ENCODE measurements at regions not wholly inside any gene's neighbourhood (a gene's known extent, or its start where the extent isn't known, plus 50 kb on each side); places are given as distances from the start of the nearest gene placed in this dataset.

- no peak for DNase-seq (ENCODE audit: extremely low spot score, unreplicated experiment)
- H3K27me3 Mint-ChIP-seq (ENCODE audit: unreplicated experiment) = peaks cover 3% of the 10 kb centered on the region
- no peak overlapping the region for H3K27ac Mint-ChIP-seq (ENCODE audit: unreplicated experiment)
- peaks cover 3% of the 10 kb centered on the region for H3K36me3 Mint-ChIP-seq (ENCODE audit: unreplicated experiment)
- no peak overlapping the region for H3K4me3 Mint-ChIP-seq (ENCODE audit: unreplicated experiment)
- TF ChIP-seq CTCF (IDR thresholded peaks at IDR 0.05) = no peak
- peaks cover 15% of the 10 kb centered on the region for H3K4me1 Mint-ChIP-seq (ENCODE audit: unreplicated experiment)
- peaks cover 13% of the 10 kb centered on the region for H3K9me3 Mint-ChIP-seq (ENCODE audit: unreplicated experiment)
These were observed 213.9 kb upstream of the GULP1 start for GRCh38 chr2:188077757-188078156.

- Mint-ChIP-seq H3K27ac (ENCODE audit: unreplicated experiment) (no peak overlapping the region), H3K27me3 (ENCODE audit: unreplicated experiment) (peaks cover 3% of the 10 kb centered on the region), H3K4me1 (ENCODE audit: unreplicated experiment) (peaks cover 15% of the 10 kb centered on the region), H3K9me3 (ENCODE audit: unreplicated experiment) (peaks cover 8% of the 10 kb centered on the region), H3K36me3 (ENCODE audit: unreplicated experiment) (peaks cover 2% of the 10 kb centered on the region), H3K4me3 (ENCODE audit: unreplicated experiment) (no peak overlapping the region)
- TF ChIP-seq CTCF (IDR thresholded peaks at IDR 0.05) = no peak
- no peak for DNase-seq (ENCODE audit: extremely low spot score, unreplicated experiment)
These were observed 213.1 kb upstream of the GULP1 start for GRCh38 chr2:188078534-188078933.

- Mint-ChIP-seq H3K27ac (ENCODE audit: unreplicated experiment) (peak overlapping the region; percentile 78), H3K27me3 (ENCODE audit: unreplicated experiment) (peaks cover 3% of the 10 kb centered on the region), H3K9me3 (ENCODE audit: unreplicated experiment) (peaks cover 1% of the 10 kb centered on the region), H3K36me3 (ENCODE audit: unreplicated experiment) (no peaks in the 10 kb centered on the region), H3K4me1 (ENCODE audit: unreplicated experiment) (peaks cover 15% of the 10 kb centered on the region), H3K4me3 (ENCODE audit: unreplicated experiment) (no peak overlapping the region)
- DNase-seq (ENCODE audit: extremely low spot score, unreplicated experiment) = no peak
- no peak for TF ChIP-seq CTCF (IDR thresholded peaks at IDR 0.05)
These were observed 212.5 kb upstream of the GULP1 start for GRCh38 chr2:188079196-188079595.

- Mint-ChIP-seq H3K27me3 (ENCODE audit: unreplicated experiment) (no peaks in the 10 kb centered on the region), H3K4me1 (ENCODE audit: unreplicated experiment) (no peaks in the 10 kb centered on the region), H3K9me3 (ENCODE audit: unreplicated experiment) (no peaks in the 10 kb centered on the region), H3K36me3 (ENCODE audit: unreplicated experiment) (no peaks in the 10 kb centered on the region), H3K4me3 (ENCODE audit: unreplicated experiment) (no peak overlapping the region), H3K27ac (ENCODE audit: unreplicated experiment) (no peak overlapping the region)
- no peak for DNase-seq (ENCODE audit: extremely low spot score, unreplicated experiment)
- no peak for TF ChIP-seq CTCF (IDR thresholded peaks at IDR 0.05)
These were observed 206.3 kb upstream of the GULP1 start for GRCh38 chr2:188085421-188085820.

GRCh38 chr2:188089901-188090300 lies 201.8 kb upstream of the GULP1 start:
- Mint-ChIP-seq H3K27me3 (ENCODE audit: unreplicated experiment) (no peaks in the 10 kb centered on the region), H3K27ac (ENCODE audit: unreplicated experiment) (no peak overlapping the region), H3K9me3 (ENCODE audit: unreplicated experiment) (no peaks in the 10 kb centered on the region), H3K4me3 (ENCODE audit: unreplicated experiment) (no peak overlapping the region), H3K4me1 (ENCODE audit: unreplicated experiment) (no peaks in the 10 kb centered on the region), H3K36me3 (ENCODE audit: unreplicated experiment) (no peaks in the 10 kb centered on the region)
- no peak for DNase-seq (ENCODE audit: extremely low spot score, unreplicated experiment)
- no peak for TF ChIP-seq CTCF (IDR thresholded peaks at IDR 0.05)
